ENCODE measurements at regions not wholly inside any gene's neighbourhood (a gene's known extent, or its start where the extent isn't known, plus 50 kb on each side); places are given as distances from the start of the nearest gene placed in this dataset.

DNA sequence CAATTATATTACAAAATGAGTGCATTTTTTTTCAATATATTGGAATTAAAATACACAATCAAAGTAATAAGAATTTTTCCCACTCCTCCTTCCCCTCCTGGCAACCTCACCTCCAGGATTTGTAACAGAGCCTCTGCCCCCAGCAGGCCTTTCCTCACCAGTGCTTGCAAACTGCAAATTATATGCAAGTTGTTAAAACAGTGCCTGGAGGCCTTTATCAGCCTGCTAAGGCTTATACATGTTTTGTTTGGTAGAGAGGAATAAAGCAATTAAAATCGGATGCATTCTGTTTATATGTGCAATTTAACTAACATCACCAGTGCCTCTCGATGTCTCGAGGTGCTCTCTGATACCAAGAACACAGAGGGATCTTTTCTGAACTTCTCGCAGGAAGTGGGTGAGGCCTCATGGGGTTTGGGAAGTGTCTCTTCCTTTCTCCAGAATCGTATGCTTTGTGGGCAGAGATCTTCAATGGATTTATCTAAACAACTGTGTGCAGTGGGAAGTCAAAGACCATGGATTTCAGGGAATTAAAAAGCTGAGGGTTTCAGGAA, 186.8 kb downstream of the CDH26 start:
- TF ChIP-seq, protein P1, sequence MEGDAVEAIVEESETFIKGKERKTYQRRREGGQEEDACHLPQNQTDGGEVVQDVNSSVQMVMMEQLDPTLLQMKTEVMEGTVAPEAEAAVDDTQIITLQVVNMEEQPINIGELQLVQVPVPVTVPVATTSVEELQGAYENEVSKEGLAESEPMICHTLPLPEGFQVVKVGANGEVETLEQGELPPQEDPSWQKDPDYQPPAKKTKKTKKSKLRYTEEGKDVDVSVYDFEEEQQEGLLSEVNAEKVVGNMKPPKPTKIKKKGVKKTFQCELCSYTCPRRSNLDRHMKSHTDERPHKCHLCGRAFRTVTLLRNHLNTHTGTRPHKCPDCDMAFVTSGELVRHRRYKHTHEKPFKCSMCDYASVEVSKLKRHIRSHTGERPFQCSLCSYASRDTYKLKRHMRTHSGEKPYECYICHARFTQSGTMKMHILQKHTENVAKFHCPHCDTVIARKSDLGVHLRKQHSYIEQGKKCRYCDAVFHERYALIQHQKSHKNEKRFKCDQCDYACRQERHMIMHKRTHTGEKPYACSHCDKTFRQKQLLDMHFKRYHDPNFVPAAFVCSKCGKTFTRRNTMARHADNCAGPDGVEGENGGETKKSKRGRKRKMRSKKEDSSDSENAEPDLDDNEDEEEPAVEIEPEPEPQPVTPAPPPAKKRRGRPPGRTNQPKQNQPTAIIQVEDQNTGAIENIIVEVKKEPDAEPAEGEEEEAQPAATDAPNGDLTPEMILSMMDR (conservative IDR thresholded peaks at IDR 0.05; ENCODE audit: low read depth, low read length): no peak
- TF ChIP-seq CEBPB (IDR thresholded peaks at IDR 0.05; ENCODE audit: low read depth, low read length): no peak
- TF ChIP-seq BHLHE40 (IDR thresholded peaks at IDR 0.05; ENCODE audit: low read depth, low read length): no peak
- no peak for TF ChIP-seq RAD21 (IDR thresholded peaks at IDR 0.05; ENCODE audit: low read length)
- TF ChIP-seq NFE2L2 (IDR thresholded peaks at IDR 0.05; ENCODE audit: low read depth, low read length): no peak
- no peak for TF ChIP-seq POLR2A (IDR thresholded peaks at IDR 0.05; ENCODE audit: low read depth, low read length)
